Mesenchymal stem cell (in vitro differentiated cells and primary cell): ENCODE measurements at regions not wholly inside any gene's neighbourhood (a gene's known extent, or its start where the extent isn't known, plus 50 kb on each side); places are given as distances from the start of the nearest gene placed in this dataset.

Experiments used
- DNase-seq: peaks from one replicate; pipeline ENCODE4 v3.0.0-alpha.2; 2013
- H2AFZ ChIP-seq: one replicate; pipeline ENCODE4 v1.6.1; 2013; ENCODE audit warnings: low read depth, mild to moderate bottlenecking, control low read depth, inconsistent platforms, low read length, moderate library complexity
- H2AK5ac ChIP-seq: 2 replicates; pipeline ENCODE4 v1.6.1; 2013; ENCODE audit warnings: low read length, moderate library complexity, mild to moderate bottlenecking, inconsistent platforms; ENCODE audit not compliant: severe bottlenecking
- H2BK120ac ChIP-seq: one replicate; pipeline ENCODE4 v1.6.1; 2013; ENCODE audit warnings: low read depth, mild to moderate bottlenecking, inconsistent platforms, low read length, moderate library complexity
- H2BK12ac ChIP-seq, 2 experiments: one replicate each; pipeline ENCODE4 v1.6.1; 2013; ENCODE audit warnings: inconsistent platforms in 2 of 2, low read length in 2 of 2, mild to moderate bottlenecking in 2 of 2, moderate library complexity in 2 of 2, control low read depth in 1 of 2
- H2BK15ac ChIP-seq: one replicate; pipeline ENCODE4 v1.6.1; 2013; ENCODE audit warnings: mild to moderate bottlenecking, low read depth, inconsistent platforms; ENCODE audit not compliant: poor library complexity, severe bottlenecking
- H2BK5ac ChIP-seq: 2 replicates; pipeline ENCODE4 v1.6.1; 2013; ENCODE audit warnings: low read depth, mild to moderate bottlenecking, low read length, control low read depth, inconsistent platforms; ENCODE audit not compliant: poor library complexity, severe bottlenecking
- H3K14ac ChIP-seq, 2 experiments: one replicate each; pipeline ENCODE4 v1.6.1; 2013; ENCODE audit warnings: inconsistent platforms in 2 of 2, low read length in 2 of 2, control low read depth in 1 of 2, mild to moderate bottlenecking in 1 of 2, moderate library complexity in 1 of 2
- H3K18ac ChIP-seq, 2 experiments: one replicate each; pipeline ENCODE4 v1.6.1; 2013; ENCODE audit warnings: inconsistent platforms in 2 of 2, low read length in 2 of 2, control low read depth in 1 of 2, low read depth in 1 of 2, mild to moderate bottlenecking in 1 of 2
- H3K23ac ChIP-seq, 2 experiments: one replicate each; pipeline ENCODE4 v1.6.1; 2013; ENCODE audit warnings: inconsistent platforms in 2 of 2, low read length in 2 of 2, mild to moderate bottlenecking in 2 of 2, moderate library complexity in 2 of 2, control low read depth in 1 of 2
- H3K27ac ChIP-seq: 2 replicates; pipeline ENCODE4 v1.5.1; 2013; ENCODE audit warnings: mild to moderate bottlenecking, moderate library complexity, low read length, control low read depth, inconsistent platforms; ENCODE audit not compliant: poor library complexity, severe bottlenecking
- H3K27me3 ChIP-seq, 2 experiments: 2 replicates each; pipeline versions ENCODE4 v1.6.1 to v1.7.0; 2013; ENCODE audit warnings: low read length in 2 of 2, mild to moderate bottlenecking in 2 of 2, moderate library complexity in 2 of 2, control low read depth in 1 of 2, inconsistent platforms in 1 of 2; ENCODE audit not compliant: control insufficient read depth in 1 of 2, insufficient read depth in 1 of 2
- H3K36me3 ChIP-seq, 2 experiments: 2 replicates each; pipeline versions ENCODE4 v1.6.1 to v1.7.0; 2013; ENCODE audit warnings: low read length in 2 of 2, control low read depth in 1 of 2, inconsistent platforms in 1 of 2, low read depth in 1 of 2, mild to moderate bottlenecking in 1 of 2; ENCODE audit not compliant: insufficient read depth in 2 of 2, control insufficient read depth in 1 of 2
- H3K4ac ChIP-seq, 2 experiments: one replicate each; pipeline ENCODE4 v1.6.1; 2013; ENCODE audit warnings: inconsistent platforms in 2 of 2, low read length in 2 of 2, mild to moderate bottlenecking in 2 of 2, moderate library complexity in 2 of 2, control low read depth in 1 of 2, low read depth in 1 of 2
- H3K4me1 ChIP-seq: 2 replicates; pipeline ENCODE4 v1.6.1; 2013; ENCODE audit warnings: low read depth, low read length, control low read depth; ENCODE audit not compliant: control insufficient read depth, insufficient read depth
- H3K4me2 ChIP-seq: 2 replicates; pipeline ENCODE4 v1.6.1; 2013; ENCODE audit warnings: low read length, mild to moderate bottlenecking, inconsistent platforms; ENCODE audit not compliant: poor library complexity, severe bottlenecking
- H3K4me3 ChIP-seq, 2 experiments: 2 replicates each; pipeline versions ENCODE4 v1.5.1 to v1.7.0; 2013; ENCODE audit warnings: low read length in 2 of 2, mild to moderate bottlenecking in 2 of 2, control low read depth in 1 of 2, low read depth in 1 of 2; ENCODE audit not compliant: insufficient read depth in 1 of 2
- H3K79me1 ChIP-seq: replicated peaks from 2 replicates; pipeline ENCODE4 v1.6.1; 2013; ENCODE audit warnings: mild to moderate bottlenecking, control low read depth, low read length, inconsistent platforms; ENCODE audit not compliant: poor library complexity, severe bottlenecking
- H3K9ac ChIP-seq: 2 replicates; pipeline ENCODE4 v1.7.0; 2013; ENCODE audit warnings: mild to moderate bottlenecking, low read length, moderate library complexity
- H3K9me3 ChIP-seq: 2 replicates; pipeline ENCODE4 v1.7.0; 2013; ENCODE audit warnings: mild to moderate bottlenecking, low read length; ENCODE audit not compliant: control insufficient read depth
- H4K8ac ChIP-seq: one replicate; pipeline ENCODE4 v1.6.1; 2013; ENCODE audit warnings: inconsistent platforms, mild to moderate bottlenecking, low read length, moderate library complexity
- H4K91ac ChIP-seq: one replicate; pipeline ENCODE4 v1.6.1; 2013; ENCODE audit warnings: mild to moderate bottlenecking, low read length, inconsistent platforms
- WGBS: methylation state at CpG from one replicate; pipeline ENCODE4 v1.1.7; 2013; ENCODE audit warnings: mixed read lengths; 5-methylcytosine and 5-hydroxymethylcytosine counted together

DNA sequence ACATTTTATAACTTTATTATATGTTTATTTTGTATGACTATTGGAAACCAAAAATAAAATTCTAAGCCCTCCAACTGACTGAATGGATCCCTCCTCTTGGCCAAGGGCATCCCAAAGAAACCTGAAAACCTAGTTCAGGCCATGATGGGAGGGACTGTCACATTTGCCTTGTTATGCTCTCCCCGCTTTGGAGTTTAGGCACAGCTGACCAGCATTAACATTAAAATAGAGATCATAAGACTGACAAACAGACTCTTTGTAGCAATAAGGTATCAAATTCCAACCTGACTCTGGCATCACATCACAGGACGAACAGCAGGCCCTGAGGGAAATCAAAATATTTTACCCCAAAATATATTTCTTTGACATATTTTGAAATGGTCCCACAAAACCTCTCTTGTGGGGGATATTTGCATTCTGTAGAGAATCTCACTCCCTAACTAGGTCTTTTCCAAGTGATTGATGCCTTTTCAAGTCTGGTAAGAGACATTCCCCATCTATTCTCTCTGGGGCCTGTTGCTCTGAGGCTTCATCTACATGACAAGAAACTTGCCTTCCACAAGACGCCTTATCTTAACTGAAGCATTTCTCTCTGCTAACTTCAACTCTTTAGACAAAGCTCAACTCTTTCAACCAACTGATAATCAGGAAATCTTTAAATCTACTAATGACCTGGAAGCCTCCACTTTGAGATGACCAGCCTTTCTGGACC is 81.8 kb upstream of the PRR23E start:
- Histone ChIP-seq H2BK15ac (no peak overlapping the region), H3K9ac (no peak overlapping the region), H2BK5ac (no peak overlapping the region), H3K36me3 (no peaks in the 10 kb centered on the region), H3K4me1 (no peaks in the 10 kb centered on the region), H3K4me2 (no peak overlapping the region), H3K4ac (no peak overlapping the region), H3K23ac (no peak overlapping the region), H3K27ac (no peak overlapping the region), H3K27me3 (peaks cover 8 to 22% of the 10 kb centered on the region in 2 experiments), H2BK12ac (no peak overlapping the region), H2AFZ (no peak overlapping the region), H4K8ac (no peak overlapping the region), H2BK120ac (no peak overlapping the region), H3K18ac (no peak overlapping the region), H2AK5ac (no peak overlapping the region), H3K4me3 (no peak overlapping the region), H3K14ac (no peak overlapping the region), H4K91ac (no peak overlapping the region), H3K9me3 (peaks cover 49% of the 10 kb centered on the region), H3K79me1 (no peaks in the 10 kb centered on the region)
- no peak for DNase-seq
- 75% methylated on average over 3 of the region's 3 CpGs for WGBS

- H2BK12ac ChIP-seq = no peak overlapping the region
- H3K4me1 ChIP-seq = no peaks in the 10 kb centered on the region
- H3K9me3 ChIP-seq = peaks cover 49% of the 10 kb centered on the region
- no peak overlapping the region for H4K8ac ChIP-seq
- H3K9ac ChIP-seq = no peak overlapping the region
- H3K27ac ChIP-seq = no peak overlapping the region
- no peak overlapping the region for H3K4ac ChIP-seq
- WGBS = 50% methylated on average over 5 of the region's 5 CpGs
- H3K14ac ChIP-seq = no peak overlapping the region
- no peak overlapping the region for H2BK15ac ChIP-seq
- no peak overlapping the region for H2AK5ac ChIP-seq
- no peak for DNase-seq
- no peak overlapping the region for H2AFZ ChIP-seq
- no peak overlapping the region for H4K91ac ChIP-seq
- no peak overlapping the region for H3K23ac ChIP-seq
- H3K36me3 ChIP-seq = no peaks in the 10 kb centered on the region
- H3K18ac ChIP-seq = no peak overlapping the region
- H3K4me2 ChIP-seq = no peak overlapping the region
- H2BK5ac ChIP-seq = no peak overlapping the region
- peak overlapping the region in 1 of 2 experiments; percentile 26 for H3K4me3 ChIP-seq
- no peak overlapping the region for H2BK120ac ChIP-seq
- no peaks in the 10 kb centered on the region for H3K79me1 ChIP-seq
- peaks cover 0 to 19% of the 10 kb centered on the region in 2 experiments for H3K27me3 ChIP-seq
These were observed 79.9 kb upstream of the PRR23E start for GRCh38 chr3:127112796-127113570.

DNA sequence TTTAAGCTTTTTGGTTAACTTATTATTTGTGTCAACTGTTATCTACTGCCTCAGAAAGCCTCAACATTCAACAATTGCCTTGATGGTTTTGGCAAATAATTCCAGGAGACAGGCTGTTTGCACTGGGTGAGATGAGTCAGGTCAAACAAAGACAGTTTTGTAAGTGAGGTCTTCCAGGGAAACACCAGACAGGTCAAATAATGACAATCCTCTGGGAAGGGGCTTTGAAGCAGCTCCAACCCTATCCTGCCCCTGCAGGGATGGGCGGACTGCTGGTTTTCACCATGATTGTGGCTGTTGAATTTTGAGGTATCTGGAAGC is 79.4 kb upstream of the PRR23E start:
- no peak overlapping the region for H3K27ac ChIP-seq
- no peak overlapping the region for H3K4me2 ChIP-seq
- H3K27me3 ChIP-seq = peaks cover 0 to 19% of the 10 kb centered on the region in 2 experiments
- H2AFZ ChIP-seq = no peak overlapping the region
- no peak overlapping the region for H4K91ac ChIP-seq
- no peak overlapping the region for H2BK12ac ChIP-seq
- no peaks in the 10 kb centered on the region for H3K36me3 ChIP-seq
- no peak overlapping the region for H2BK120ac ChIP-seq
- no peak overlapping the region for H3K14ac ChIP-seq
- no peak for DNase-seq
- H3K9me3 ChIP-seq = peaks cover 49% of the 10 kb centered on the region
- no peaks in the 10 kb centered on the region for H3K79me1 ChIP-seq
- H2BK15ac ChIP-seq = no peak overlapping the region
- H3K4me3 ChIP-seq = no peak overlapping the region
- no peak overlapping the region for H3K4ac ChIP-seq
- no peak overlapping the region for H3K23ac ChIP-seq
- no peaks in the 10 kb centered on the region for H3K4me1 ChIP-seq
- H2AK5ac ChIP-seq = no peak overlapping the region
- no peak overlapping the region for H2BK5ac ChIP-seq
- WGBS = 61% methylated on average over 1 of the region's 1 CpG
- H3K18ac ChIP-seq = no peak overlapping the region
- no peak overlapping the region for H4K8ac ChIP-seq
- H3K9ac ChIP-seq = no peak overlapping the region

DNA sequence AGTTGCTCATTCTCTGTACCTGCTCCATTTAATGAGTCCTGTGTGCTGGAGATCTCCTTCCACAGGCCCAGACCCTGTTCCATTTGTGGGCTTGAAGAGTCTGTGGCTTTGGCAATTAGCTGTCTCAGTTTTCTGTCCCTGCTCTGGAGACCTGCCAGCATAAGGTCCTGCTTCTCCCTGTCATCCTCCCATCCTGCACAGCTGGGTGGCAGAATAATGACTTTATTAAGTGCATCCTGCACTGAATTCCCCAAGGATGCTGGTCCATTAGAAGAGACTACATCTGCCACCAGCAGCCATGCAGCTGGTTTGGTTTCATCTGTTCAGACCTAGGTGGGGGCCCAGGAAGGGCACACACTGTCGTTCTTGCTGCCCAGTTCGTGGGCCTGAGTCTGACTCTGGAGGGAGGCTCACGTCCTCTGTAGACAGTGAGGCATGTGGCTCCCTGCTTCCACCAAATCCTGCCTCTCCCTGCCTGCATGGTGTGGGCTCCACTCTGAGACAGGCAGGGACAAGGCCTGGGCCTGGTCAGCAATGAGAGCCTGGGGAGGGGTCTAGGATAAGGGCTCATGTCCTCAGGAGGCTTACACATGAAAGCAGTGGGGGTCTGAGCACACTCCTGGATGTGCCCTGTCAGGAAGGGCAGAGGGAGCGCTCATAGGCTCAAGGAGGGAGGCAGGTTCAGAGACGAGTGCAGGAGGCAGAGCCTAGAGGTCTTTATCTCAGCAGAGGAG is 78.4 kb upstream of the PRR23E start:
- Histone ChIP-seq H2BK15ac (no peak overlapping the region), H2BK120ac (no peak overlapping the region), H3K4me3 (no peak overlapping the region), H3K4ac (no peak overlapping the region), H2AK5ac (no peak overlapping the region), H3K18ac (no peak overlapping the region), H2AFZ (no peak overlapping the region), H3K14ac (no peak overlapping the region), H3K4me1 (no peaks in the 10 kb centered on the region), H2BK12ac (no peak overlapping the region), H4K91ac (no peak overlapping the region), H2BK5ac (no peak overlapping the region), H4K8ac (no peak overlapping the region), H3K9ac (no peak overlapping the region), H3K23ac (no peak overlapping the region), H3K36me3 (no peaks in the 10 kb centered on the region), H3K4me2 (no peak overlapping the region), H3K27ac (no peak overlapping the region), H3K79me1 (no peaks in the 10 kb centered on the region), H3K27me3 (peaks cover 0 to 10% of the 10 kb centered on the region in 2 experiments), H3K9me3 (peaks cover 49% of the 10 kb centered on the region)
- no peak for DNase-seq
- 58% methylated on average over 5 of the region's 5 CpGs for WGBS
